Ishikawa (cell line): ENCODE measurements at regions not wholly inside any gene's neighbourhood (a gene's known extent, or its start where the extent isn't known, plus 50 kb on each side); places are given as distances from the start of the nearest gene placed in this dataset.

Experiments
- CEBPB ChIP-seq: IDR thresholded peaks from 2 replicates; pipeline ENCODE4 v1.6.1; 2012
- CREB1 ChIP-seq: IDR thresholded peaks from 2 replicates; pipeline ENCODE4 v1.6.1; 2012; ENCODE audit warnings: low read depth
- EGR1 ChIP-seq: IDR thresholded peaks from 2 replicates; pipeline ENCODE4 v1.6.1; 2012
- EP300 ChIP-seq: IDR thresholded peaks from 2 replicates; pipeline ENCODE4 v1.6.1; 2012; ENCODE audit warnings: borderline replicate concordance
- FOXM1 ChIP-seq: IDR thresholded peaks from 2 replicates; pipeline ENCODE4 v1.6.1; 2012; ENCODE audit warnings: low read depth, borderline replicate concordance
- NFIC ChIP-seq: IDR thresholded peaks from 2 replicates; pipeline ENCODE4 v1.6.1; 2012
- RAD21 ChIP-seq: IDR thresholded peaks from 2 replicates; pipeline ENCODE4 v1.6.1; 2012; ENCODE audit warnings: low read depth
- TAF1 ChIP-seq: IDR thresholded peaks from 2 replicates; pipeline ENCODE4 v1.6.1; 2012; ENCODE audit warnings: low read depth, mild to moderate bottlenecking
- TCF12 ChIP-seq: IDR thresholded peaks from 2 replicates; pipeline ENCODE4 v1.6.1; 2012; ENCODE audit warnings: low read depth
- TEAD4 ChIP-seq: IDR thresholded peaks from 2 replicates; pipeline ENCODE4 v1.6.1; 2012
- YY1 ChIP-seq: IDR thresholded peaks from 2 replicates; pipeline ENCODE4 v1.6.1; 2012; ENCODE audit warnings: low read depth
- ZBTB7A ChIP-seq: IDR thresholded peaks from 2 replicates; pipeline ENCODE4 v1.6.1; 2012; ENCODE audit warnings: low read depth
- TF ChIP-seq, protein P1 (sequence below): IDR thresholded peaks from 2 replicates; pipeline ENCODE4 v1.6.1; 2012
- TF ChIP-seq, protein P2 (sequence below): IDR thresholded peaks from 2 replicates; pipeline ENCODE4 v1.6.1; 2012; ENCODE audit warnings: low read depth, mild to moderate bottlenecking
- TF ChIP-seq, protein P3 (sequence below): IDR thresholded peaks from 2 replicates; pipeline ENCODE4 v1.6.1; 2012

GRCh38 chr1:68788762-68789161 lies 291.9 kb upstream of the DEPDC1 start:
- no peak for TF ChIP-seq TEAD4
- no peak for TF ChIP-seq FOXM1
- no peak for TF ChIP-seq YY1
- no peak for TF ChIP-seq CREB1
- TF ChIP-seq EGR1 = no peak
- no peak for TF ChIP-seq ZBTB7A
- no peak for TF ChIP-seq TAF1
- TF ChIP-seq CEBPB = no peak
- no peak for TF ChIP-seq NFIC
- TF ChIP-seq, protein P1, sequence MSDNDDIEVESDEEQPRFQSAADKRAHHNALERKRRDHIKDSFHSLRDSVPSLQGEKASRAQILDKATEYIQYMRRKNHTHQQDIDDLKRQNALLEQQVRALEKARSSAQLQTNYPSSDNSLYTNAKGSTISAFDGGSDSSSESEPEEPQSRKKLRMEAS = no peak
- TF ChIP-seq, protein P2, sequence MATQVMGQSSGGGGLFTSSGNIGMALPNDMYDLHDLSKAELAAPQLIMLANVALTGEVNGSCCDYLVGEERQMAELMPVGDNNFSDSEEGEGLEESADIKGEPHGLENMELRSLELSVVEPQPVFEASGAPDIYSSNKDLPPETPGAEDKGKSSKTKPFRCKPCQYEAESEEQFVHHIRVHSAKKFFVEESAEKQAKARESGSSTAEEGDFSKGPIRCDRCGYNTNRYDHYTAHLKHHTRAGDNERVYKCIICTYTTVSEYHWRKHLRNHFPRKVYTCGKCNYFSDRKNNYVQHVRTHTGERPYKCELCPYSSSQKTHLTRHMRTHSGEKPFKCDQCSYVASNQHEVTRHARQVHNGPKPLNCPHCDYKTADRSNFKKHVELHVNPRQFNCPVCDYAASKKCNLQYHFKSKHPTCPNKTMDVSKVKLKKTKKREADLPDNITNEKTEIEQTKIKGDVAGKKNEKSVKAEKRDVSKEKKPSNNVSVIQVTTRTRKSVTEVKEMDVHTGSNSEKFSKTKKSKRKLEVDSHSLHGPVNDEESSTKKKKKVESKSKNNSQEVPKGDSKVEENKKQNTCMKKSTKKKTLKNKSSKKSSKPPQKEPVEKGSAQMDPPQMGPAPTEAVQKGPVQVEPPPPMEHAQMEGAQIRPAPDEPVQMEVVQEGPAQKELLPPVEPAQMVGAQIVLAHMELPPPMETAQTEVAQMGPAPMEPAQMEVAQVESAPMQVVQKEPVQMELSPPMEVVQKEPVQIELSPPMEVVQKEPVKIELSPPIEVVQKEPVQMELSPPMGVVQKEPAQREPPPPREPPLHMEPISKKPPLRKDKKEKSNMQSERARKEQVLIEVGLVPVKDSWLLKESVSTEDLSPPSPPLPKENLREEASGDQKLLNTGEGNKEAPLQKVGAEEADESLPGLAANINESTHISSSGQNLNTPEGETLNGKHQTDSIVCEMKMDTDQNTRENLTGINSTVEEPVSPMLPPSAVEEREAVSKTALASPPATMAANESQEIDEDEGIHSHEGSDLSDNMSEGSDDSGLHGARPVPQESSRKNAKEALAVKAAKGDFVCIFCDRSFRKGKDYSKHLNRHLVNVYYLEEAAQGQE = no peak
- no peak for TF ChIP-seq RAD21
- TF ChIP-seq, protein P3, sequence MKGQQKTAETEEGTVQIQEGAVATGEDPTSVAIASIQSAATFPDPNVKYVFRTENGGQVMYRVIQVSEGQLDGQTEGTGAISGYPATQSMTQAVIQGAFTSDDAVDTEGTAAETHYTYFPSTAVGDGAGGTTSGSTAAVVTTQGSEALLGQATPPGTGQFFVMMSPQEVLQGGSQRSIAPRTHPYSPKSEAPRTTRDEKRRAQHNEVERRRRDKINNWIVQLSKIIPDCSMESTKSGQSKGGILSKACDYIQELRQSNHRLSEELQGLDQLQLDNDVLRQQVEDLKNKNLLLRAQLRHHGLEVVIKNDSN = no peak

DNA sequence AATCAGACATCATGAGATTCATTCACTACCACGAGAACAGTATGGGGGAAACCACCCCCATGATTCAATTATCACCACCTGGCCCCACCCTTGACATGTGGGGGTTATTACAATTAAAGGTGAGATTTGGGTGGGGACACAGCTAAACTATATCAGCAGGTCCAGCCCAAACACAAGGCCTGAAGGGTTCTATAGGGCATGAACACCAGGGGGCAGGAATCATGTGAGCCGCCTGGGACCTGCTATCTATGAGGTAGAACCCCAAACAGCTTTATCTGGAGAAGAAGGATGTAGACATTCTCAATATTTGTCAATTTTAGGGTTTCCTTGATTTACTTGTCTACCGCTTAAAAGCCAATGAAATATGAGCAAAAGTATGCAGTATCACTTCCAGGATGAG lies 294.9 kb upstream of the DEPDC1 start:
- TF ChIP-seq RAD21 = no peak
- no peak for TF ChIP-seq YY1
- no peak for TF ChIP-seq CREB1
- TF ChIP-seq NFIC = no peak
- TF ChIP-seq, protein P2 = no peak

- TF ChIP-seq TEAD4 (no peak), TAF1 (no peak)
Measured at GRCh38 chr1:68795956-68796355, 299.1 kb upstream of the DEPDC1 start.

GRCh38 chr1:68796888-68797287 lies 300.0 kb upstream of the DEPDC1 start:
- TF ChIP-seq NFIC = no peak
- TF ChIP-seq CEBPB = no peak
- TF ChIP-seq CREB1 = no peak
- no peak for TF ChIP-seq FOXM1
- no peak for TF ChIP-seq EP300
- no peak for TF ChIP-seq EGR1
- no peak for TF ChIP-seq ZBTB7A
- TF ChIP-seq YY1 = no peak
- no peak for TF ChIP-seq TEAD4
- TF ChIP-seq, protein P1 = no peak
- no peak for TF ChIP-seq TAF1
- TF ChIP-seq TCF12 = no peak
- TF ChIP-seq, protein P3 = no peak

DNA sequence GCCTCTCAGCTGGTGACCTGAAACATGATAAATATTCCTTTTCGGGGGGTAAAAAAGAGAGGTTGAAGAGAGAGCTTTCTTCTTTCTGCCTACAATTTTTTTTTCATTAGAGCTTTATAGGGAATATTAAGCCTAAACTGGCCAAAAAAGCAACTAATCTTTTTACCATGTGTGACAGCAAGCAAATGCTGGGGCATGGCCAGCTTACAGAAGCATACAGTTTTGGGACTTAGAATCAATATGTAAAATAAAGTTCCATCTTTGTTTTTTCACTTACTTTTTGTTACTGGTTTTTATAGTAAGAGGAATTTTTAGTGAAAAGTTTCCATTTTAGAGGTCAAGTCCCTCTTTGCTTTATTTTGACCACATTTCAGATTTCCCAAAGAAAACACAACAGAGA lies 301.2 kb upstream of the DEPDC1 start:
- no peak for TF ChIP-seq TAF1
- no peak for TF ChIP-seq NFIC
- TF ChIP-seq, protein P3 = no peak

GRCh38 chr1:68799096-68799495 lies 302.2 kb upstream of the DEPDC1 start:
- TF ChIP-seq CEBPB = no peak
- no peak for TF ChIP-seq CREB1
- no peak for TF ChIP-seq NFIC
- TF ChIP-seq, protein P1 = no peak
- no peak for TF ChIP-seq FOXM1
- no peak for TF ChIP-seq EGR1
- no peak for TF ChIP-seq EP300
- TF ChIP-seq, protein P3 = no peak
- no peak for TF ChIP-seq ZBTB7A
- no peak for TF ChIP-seq TAF1
- TF ChIP-seq TEAD4 = no peak
- TF ChIP-seq RAD21 = no peak
- no peak for TF ChIP-seq TCF12
